Progenitor cell of endocrine pancreas (in vitro differentiated cells): ENCODE measurements at regions not wholly inside any gene's neighbourhood (a gene's known extent, or its start where the extent isn't known, plus 50 kb on each side); places are given as distances from the start of the nearest gene placed in this dataset.

Experiments used
- DNase-seq: peaks from one replicate; pipeline ENCODE4 v3.0.0; 2021; ENCODE audit warnings: low spot score; ENCODE audit not compliant: unreplicated experiment
- H3K27ac Mint-ChIP-seq: 2 replicates; pipeline ENCODE4 v1.8.0; 2021; ENCODE audit warnings: mild to moderate bottlenecking, moderate library complexity, mixed read lengths
- H3K27me3 Mint-ChIP-seq: 2 replicates; pipeline ENCODE4 v1.8.0; 2021; ENCODE audit warnings: mixed read lengths
- H3K36me3 Mint-ChIP-seq: 2 replicates; pipeline ENCODE4 v1.8.0; 2022; ENCODE audit warnings: mixed read lengths; ENCODE audit not compliant: insufficient read depth
- H3K4me1 Mint-ChIP-seq: 2 replicates; pipeline ENCODE4 v1.8.0; 2021; ENCODE audit warnings: low read depth, mixed read lengths
- H3K4me3 Mint-ChIP-seq: 2 replicates; pipeline ENCODE4 v1.8.0; 2021; ENCODE audit warnings: low read depth, mild to moderate bottlenecking, moderate library complexity, mixed read lengths
- H3K9me3 Mint-ChIP-seq: 2 replicates; pipeline ENCODE4 v1.8.0; 2021; ENCODE audit warnings: low read depth, mixed read lengths
- CTCF ChIP-seq: fragments of 200-600 bp; sonication (generic); IDR thresholded peaks from one replicate; pipeline ENCODE4 v1.5.0; 2021; ENCODE audit warnings: antibody characterized with exemption, mild to moderate bottlenecking; ENCODE audit not compliant: unreplicated experiment

GRCh38 chr10:130338636-130339024, 202.4 kb downstream of the GLRX3 start:
- peaks cover 26% of the 10 kb centered on the region for H3K27me3 Mint-ChIP-seq
- no peaks in the 10 kb centered on the region for H3K9me3 Mint-ChIP-seq
- no peak for TF ChIP-seq CTCF
- H3K4me1 Mint-ChIP-seq, result no peaks in the 10 kb centered on the region
- no peaks in the 10 kb centered on the region for H3K36me3 Mint-ChIP-seq
- no peak overlapping the region for H3K4me3 Mint-ChIP-seq
- no peak overlapping the region for H3K27ac Mint-ChIP-seq
- no peak for DNase-seq

- Mint-ChIP-seq H3K4me1 (no peaks in the 10 kb centered on the region), H3K9me3 (no peaks in the 10 kb centered on the region), H3K27ac (no peak overlapping the region), H3K27me3 (peaks cover 26% of the 10 kb centered on the region), H3K36me3 (no peaks in the 10 kb centered on the region), H3K4me3 (no peak overlapping the region)
- no peak for DNase-seq
- TF ChIP-seq CTCF, result no peak
These were observed 202.9 kb downstream of the GLRX3 start for GRCh38 chr10:130339091-130339490.

GRCh38 chr10:130339911-130340310, 203.7 kb downstream of the GLRX3 start:
- no peaks in the 10 kb centered on the region for H3K4me1 Mint-ChIP-seq
- no peak for TF ChIP-seq CTCF
- H3K9me3 Mint-ChIP-seq, result no peaks in the 10 kb centered on the region
- H3K27me3 Mint-ChIP-seq, result peaks cover 26% of the 10 kb centered on the region
- H3K4me3 Mint-ChIP-seq, result no peak overlapping the region
- no peaks in the 10 kb centered on the region for H3K36me3 Mint-ChIP-seq
- H3K27ac Mint-ChIP-seq, result no peak overlapping the region
- no peak for DNase-seq

- Mint-ChIP-seq H3K27ac (no peak overlapping the region), H3K27me3 (peaks cover 23% of the 10 kb centered on the region), H3K4me1 (no peaks in the 10 kb centered on the region), H3K36me3 (no peaks in the 10 kb centered on the region), H3K4me3 (no peak overlapping the region), H3K9me3 (no peaks in the 10 kb centered on the region)
- no peak for TF ChIP-seq CTCF
- DNase-seq, result no peak
These were observed 204.6 kb downstream of the GLRX3 start for GRCh38 chr10:130340816-130341215.

GRCh38 chr10:130341356-130341755, 205.2 kb downstream of the GLRX3 start:
- Mint-ChIP-seq H3K27me3 (peaks cover 23% of the 10 kb centered on the region), H3K36me3 (no peaks in the 10 kb centered on the region), H3K9me3 (no peaks in the 10 kb centered on the region), H3K4me1 (no peaks in the 10 kb centered on the region), H3K4me3 (no peak overlapping the region), H3K27ac (no peak overlapping the region)
- peak; percentile 83 for TF ChIP-seq CTCF
- peak; percentile 32 for DNase-seq

GRCh38 chr10:130345728-130346127, 209.5 kb downstream of the GLRX3 start:
- H3K36me3 Mint-ChIP-seq, result no peaks in the 10 kb centered on the region
- no peak for DNase-seq
- no peak overlapping the region for H3K27ac Mint-ChIP-seq
- H3K27me3 Mint-ChIP-seq, result peaks cover 21% of the 10 kb centered on the region
- no peak overlapping the region for H3K4me3 Mint-ChIP-seq
- H3K9me3 Mint-ChIP-seq, result no peaks in the 10 kb centered on the region
- no peak for TF ChIP-seq CTCF
- H3K4me1 Mint-ChIP-seq, result no peaks in the 10 kb centered on the region
